ENCODE measurements at regions not wholly inside any gene's neighbourhood (a gene's known extent, or its start where the extent isn't known, plus 50 kb on each side); places are given as distances from the start of the nearest gene placed in this dataset.

DNA sequence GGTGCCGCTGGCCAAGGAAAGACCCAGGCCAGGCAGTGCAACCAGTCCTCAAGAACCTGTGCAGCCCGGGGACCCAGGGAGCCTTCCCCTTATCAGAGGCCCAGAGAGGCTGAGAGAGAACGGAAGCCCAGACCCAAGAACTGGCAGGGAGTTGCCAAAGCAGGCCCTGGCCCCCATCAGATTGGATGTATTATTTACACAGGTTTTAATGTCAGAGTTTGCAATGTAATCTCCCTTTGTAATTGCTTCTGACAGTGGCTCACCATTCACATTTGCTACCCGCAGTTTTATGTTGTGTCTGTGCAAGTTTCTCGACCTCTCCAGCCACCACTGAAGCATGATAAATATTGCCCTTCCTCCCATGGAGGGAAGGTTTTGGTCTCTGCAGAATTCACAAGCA lies 660.9 kb downstream of the LIG4 start:
- TF ChIP-seq, protein P1, sequence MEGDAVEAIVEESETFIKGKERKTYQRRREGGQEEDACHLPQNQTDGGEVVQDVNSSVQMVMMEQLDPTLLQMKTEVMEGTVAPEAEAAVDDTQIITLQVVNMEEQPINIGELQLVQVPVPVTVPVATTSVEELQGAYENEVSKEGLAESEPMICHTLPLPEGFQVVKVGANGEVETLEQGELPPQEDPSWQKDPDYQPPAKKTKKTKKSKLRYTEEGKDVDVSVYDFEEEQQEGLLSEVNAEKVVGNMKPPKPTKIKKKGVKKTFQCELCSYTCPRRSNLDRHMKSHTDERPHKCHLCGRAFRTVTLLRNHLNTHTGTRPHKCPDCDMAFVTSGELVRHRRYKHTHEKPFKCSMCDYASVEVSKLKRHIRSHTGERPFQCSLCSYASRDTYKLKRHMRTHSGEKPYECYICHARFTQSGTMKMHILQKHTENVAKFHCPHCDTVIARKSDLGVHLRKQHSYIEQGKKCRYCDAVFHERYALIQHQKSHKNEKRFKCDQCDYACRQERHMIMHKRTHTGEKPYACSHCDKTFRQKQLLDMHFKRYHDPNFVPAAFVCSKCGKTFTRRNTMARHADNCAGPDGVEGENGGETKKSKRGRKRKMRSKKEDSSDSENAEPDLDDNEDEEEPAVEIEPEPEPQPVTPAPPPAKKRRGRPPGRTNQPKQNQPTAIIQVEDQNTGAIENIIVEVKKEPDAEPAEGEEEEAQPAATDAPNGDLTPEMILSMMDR (IDR thresholded peaks at IDR 0.05) = no peak
- TF ChIP-seq POLR2A (IDR thresholded peaks at IDR 0.05) = no peak
